ENCODE measurements at regions not wholly inside any gene's neighbourhood (a gene's known extent, or its start where the extent isn't known, plus 50 kb on each side); places are given as distances from the start of the nearest gene placed in this dataset.

DNA sequence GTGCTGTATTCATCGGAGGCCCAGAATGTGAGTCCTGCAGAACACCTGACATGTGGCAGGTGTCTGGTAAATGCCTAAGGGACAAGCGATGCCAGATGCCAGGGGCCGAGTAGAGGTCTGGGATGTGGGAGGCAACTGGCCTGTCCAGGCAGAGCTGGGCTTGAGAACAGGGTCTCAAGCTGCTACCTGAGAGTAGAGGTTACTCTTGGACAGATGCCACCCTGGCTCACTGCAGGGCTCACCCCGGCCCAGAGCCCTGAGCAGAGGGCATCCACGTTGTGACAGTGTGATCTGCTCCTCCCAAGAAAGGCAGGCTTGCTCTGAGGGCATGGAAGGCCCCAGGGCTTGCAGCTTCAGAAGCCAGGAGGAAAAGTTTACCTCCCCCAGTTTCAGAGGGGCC is 692.0 kb upstream of the ID2 start:
- Mint-ChIP-seq H3K27ac (no peak overlapping the region), H3K27me3 (ENCODE audit: low read depth) (peaks cover 5% of the 10 kb centered on the region), H3K9me3 (peaks cover 7% of the 10 kb centered on the region), H3K4me3 (no peak overlapping the region), H3K36me3 (ENCODE audit: low read depth) (no peaks in the 10 kb centered on the region), H3K4me1 (peaks cover 2% of the 10 kb centered on the region)
- TF ChIP-seq, protein P1, sequence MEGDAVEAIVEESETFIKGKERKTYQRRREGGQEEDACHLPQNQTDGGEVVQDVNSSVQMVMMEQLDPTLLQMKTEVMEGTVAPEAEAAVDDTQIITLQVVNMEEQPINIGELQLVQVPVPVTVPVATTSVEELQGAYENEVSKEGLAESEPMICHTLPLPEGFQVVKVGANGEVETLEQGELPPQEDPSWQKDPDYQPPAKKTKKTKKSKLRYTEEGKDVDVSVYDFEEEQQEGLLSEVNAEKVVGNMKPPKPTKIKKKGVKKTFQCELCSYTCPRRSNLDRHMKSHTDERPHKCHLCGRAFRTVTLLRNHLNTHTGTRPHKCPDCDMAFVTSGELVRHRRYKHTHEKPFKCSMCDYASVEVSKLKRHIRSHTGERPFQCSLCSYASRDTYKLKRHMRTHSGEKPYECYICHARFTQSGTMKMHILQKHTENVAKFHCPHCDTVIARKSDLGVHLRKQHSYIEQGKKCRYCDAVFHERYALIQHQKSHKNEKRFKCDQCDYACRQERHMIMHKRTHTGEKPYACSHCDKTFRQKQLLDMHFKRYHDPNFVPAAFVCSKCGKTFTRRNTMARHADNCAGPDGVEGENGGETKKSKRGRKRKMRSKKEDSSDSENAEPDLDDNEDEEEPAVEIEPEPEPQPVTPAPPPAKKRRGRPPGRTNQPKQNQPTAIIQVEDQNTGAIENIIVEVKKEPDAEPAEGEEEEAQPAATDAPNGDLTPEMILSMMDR (IDR thresholded peaks at IDR 0.05; ENCODE audit: unreplicated experiment in 3 of 3): no peak

DNA sequence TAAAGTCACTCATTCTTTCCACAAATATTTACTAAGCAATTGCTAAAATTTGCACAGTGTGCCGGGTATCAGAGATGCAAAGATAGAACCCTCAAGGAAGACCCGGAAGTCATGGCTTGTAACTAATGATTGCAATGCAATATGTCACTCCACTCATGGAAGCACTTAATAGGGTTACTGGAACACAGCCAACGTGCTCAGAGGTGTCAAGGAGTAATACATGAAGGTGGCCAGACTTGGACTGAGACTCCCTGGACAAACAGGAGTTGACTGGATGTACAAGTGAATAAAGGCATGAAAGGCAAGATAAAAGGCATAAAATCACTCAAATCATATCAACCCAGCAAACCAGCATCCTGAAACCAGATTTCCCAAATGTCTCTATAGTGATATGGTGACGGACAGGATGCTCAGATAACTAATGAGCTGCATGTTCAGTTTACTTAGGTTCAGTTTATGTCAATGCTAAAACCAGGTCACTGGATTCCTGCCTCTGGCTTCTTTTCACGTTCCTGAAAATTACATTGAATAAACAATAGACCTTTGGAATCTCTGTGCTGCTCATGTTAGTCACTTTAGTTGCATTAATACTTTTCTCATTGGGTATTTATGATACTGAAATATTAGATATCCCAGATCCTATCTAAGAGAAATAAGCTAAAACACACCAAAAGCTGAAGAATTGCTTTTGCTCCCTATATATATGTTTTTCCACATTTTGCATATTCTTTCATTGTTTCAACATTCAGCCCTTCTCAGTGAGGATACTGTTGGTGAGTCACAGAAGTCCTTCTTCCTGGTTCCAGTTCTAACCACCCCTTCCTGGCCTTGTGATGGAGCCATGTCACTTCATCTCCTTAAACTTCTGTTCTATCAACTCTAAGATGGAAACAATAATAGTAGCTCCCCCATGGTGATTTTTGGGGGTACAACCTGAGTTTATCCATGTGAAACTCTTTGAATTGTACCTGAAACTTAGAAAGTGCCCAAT is 688.9 kb upstream of the ID2 start:
- Mint-ChIP-seq H3K4me1 (peaks cover 13% of the 10 kb centered on the region), H3K4me3 (no peak overlapping the region), H3K36me3 (ENCODE audit: low read depth) (no peaks in the 10 kb centered on the region), H3K27me3 (ENCODE audit: low read depth) (peaks cover 9% of the 10 kb centered on the region), H3K27ac (no peak overlapping the region), H3K9me3 (no peaks in the 10 kb centered on the region)
- TF ChIP-seq, protein P1 (IDR thresholded peaks at IDR 0.05; ENCODE audit: unreplicated experiment in 3 of 3): no peak

DNA sequence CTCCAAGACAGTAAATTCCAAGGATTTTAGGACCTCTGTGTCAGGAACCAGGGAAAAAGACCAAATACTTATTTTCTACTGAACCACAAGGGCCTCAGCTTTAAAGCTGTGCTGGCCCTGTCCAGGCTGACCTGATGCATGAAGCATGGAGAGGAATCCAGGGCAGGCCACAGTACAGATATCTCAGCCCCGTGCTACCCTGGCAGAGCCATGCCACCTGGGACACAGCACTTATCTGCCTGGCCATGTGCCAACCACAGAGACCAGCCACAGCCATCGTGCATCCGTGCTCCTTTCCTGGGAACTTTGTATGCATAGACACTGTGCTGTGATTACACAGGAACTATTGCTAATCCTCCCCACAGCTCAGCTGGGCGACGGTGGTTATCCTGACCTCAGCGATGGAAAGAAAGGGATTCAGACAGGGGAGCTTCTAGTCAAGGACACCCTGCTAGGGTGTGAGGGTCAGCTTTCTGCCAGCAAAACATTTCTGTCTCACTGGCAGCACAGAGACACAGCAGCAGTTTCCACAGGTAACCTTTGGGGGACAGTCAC is 687.4 kb upstream of the ID2 start:
- TF ChIP-seq, protein P1 (IDR thresholded peaks at IDR 0.05; ENCODE audit: unreplicated experiment in 3 of 3): no peak
- H3K27me3 Mint-ChIP-seq (ENCODE audit: low read depth): peaks cover 9% of the 10 kb centered on the region
- H3K27ac Mint-ChIP-seq: peak overlapping the region in 1 of 3 experiments; percentile 21
- no peaks in the 10 kb centered on the region for H3K36me3 Mint-ChIP-seq (ENCODE audit: low read depth)
- peaks cover 13% of the 10 kb centered on the region for H3K4me1 Mint-ChIP-seq
- no peak overlapping the region for H3K4me3 Mint-ChIP-seq
- H3K9me3 Mint-ChIP-seq: no peaks in the 10 kb centered on the region

DNA sequence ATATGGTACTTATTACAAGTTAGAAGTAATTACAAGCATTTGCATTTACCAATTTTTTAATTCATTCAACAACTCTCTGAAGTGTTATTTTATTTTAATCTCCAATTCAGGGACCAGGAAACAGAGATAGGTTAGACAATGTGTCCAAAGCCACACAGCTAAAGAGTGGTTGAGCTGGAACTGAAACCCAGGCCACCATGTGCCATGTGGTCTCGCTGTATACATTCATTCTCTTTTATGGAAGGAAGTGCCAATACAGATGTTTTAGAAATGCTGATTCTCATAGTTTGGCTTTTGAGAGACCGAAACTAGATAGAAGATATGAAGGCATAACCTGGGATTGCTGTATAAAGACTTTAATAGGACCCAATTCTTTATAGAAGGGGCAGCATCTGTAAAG is 684.6 kb upstream of the ID2 start:
- TF ChIP-seq, protein P1 (IDR thresholded peaks at IDR 0.05; ENCODE audit: unreplicated experiment in 3 of 3): no peak
- no peak overlapping the region for H3K4me3 Mint-ChIP-seq
- H3K27ac Mint-ChIP-seq: no peak overlapping the region
- peaks cover 3% of the 10 kb centered on the region for H3K9me3 Mint-ChIP-seq
- H3K27me3 Mint-ChIP-seq (ENCODE audit: low read depth): peaks cover 9% of the 10 kb centered on the region
- H3K4me1 Mint-ChIP-seq: peaks cover 13% of the 10 kb centered on the region
- no peaks in the 10 kb centered on the region for H3K36me3 Mint-ChIP-seq (ENCODE audit: low read depth)

- TF ChIP-seq, protein P1 (IDR thresholded peaks at IDR 0.05; ENCODE audit: unreplicated experiment in 3 of 3): no peak
- H3K36me3 Mint-ChIP-seq (ENCODE audit: low read depth): no peaks in the 10 kb centered on the region
- peaks cover 33% of the 10 kb centered on the region for H3K4me1 Mint-ChIP-seq
- H3K27me3 Mint-ChIP-seq (ENCODE audit: low read depth): peaks cover 3% of the 10 kb centered on the region
- H3K27ac Mint-ChIP-seq: no peak overlapping the region
- H3K9me3 Mint-ChIP-seq: peaks cover 3% of the 10 kb centered on the region
- H3K4me3 Mint-ChIP-seq: no peak overlapping the region
Observed at GRCh38 chr2:7999683-8000476, 682.0 kb upstream of the ID2 start.

All from nephron (organoid).